ENCODE measurements at regions not wholly inside any gene's neighbourhood (a gene's known extent, or its start where the extent isn't known, plus 50 kb on each side); places are given as distances from the start of the nearest gene placed in this dataset.
"Not testable (repeated sequence)": the region's sequence is repeated elsewhere in the genome, so short reads cannot be mapped to it uniquely, and the experiment has no call there.

GRCh38 chr3:150300388-150300787 is 107.7 kb upstream of the TSC22D2 start:
- DNase-seq = no peak

- DNase-seq = no peak
Observed at GRCh38 chr3:150299201-150299600, 108.9 kb upstream of the TSC22D2 start.

GRCh38 chr3:150296966-150297365 is 111.1 kb upstream of the TSC22D2 start:
- DNase-seq = no peak

GRCh38 chr3:150296123-150296735 is 111.9 kb upstream of the TSC22D2 start:
- no peak for DNase-seq

- DNase-seq = no peak
Observed at GRCh38 chr3:150293401-150294001, 114.6 kb upstream of the TSC22D2 start.

GRCh38 chr3:150292891-150293290 is 115.2 kb upstream of the TSC22D2 start:
- no peak for DNase-seq

- no peak for DNase-seq
Observed at GRCh38 chr3:150291515-150291914, 116.6 kb upstream of the TSC22D2 start.

GRCh38 chr3:150286390-150287147 is 121.5 kb upstream of the TSC22D2 start:
- DNase-seq = peak; percentile 49

- no peak for DNase-seq
Observed at GRCh38 chr3:150285601-150286000, 122.5 kb upstream of the TSC22D2 start.

GRCh38 chr3:150278843-150279381 is 129.2 kb upstream of the TSC22D2 start:
- DNase-seq = peak; percentile 50

GRCh38 chr3:150278195-150278594 is 129.9 kb upstream of the TSC22D2 start:
- DNase-seq = no peak

GRCh38 chr3:150277444-150277843 is 130.7 kb upstream of the TSC22D2 start:
- no peak for DNase-seq

- no peak for DNase-seq
Observed at GRCh38 chr3:150275941-150276340, 132.2 kb upstream of the TSC22D2 start.

GRCh38 chr3:150274372-150274771 is 133.7 kb upstream of the TSC22D2 start:
- DNase-seq = no peak

GRCh38 chr3:150273396-150273795 is 134.7 kb upstream of the TSC22D2 start:
- DNase-seq = no peak

GRCh38 chr3:150271591-150271960 is 136.5 kb upstream of the TSC22D2 start:
- DNase-seq = no peak

- no peak for DNase-seq
Observed at GRCh38 chr3:150270883-150271590, 137.1 kb upstream of the TSC22D2 start.

GRCh38 chr3:150270444-150270843 is 137.7 kb upstream of the TSC22D2 start:
- DNase-seq = not testable (repeated sequence)

- DNase-seq = no peak
Observed at GRCh38 chr3:150269526-150269925, 138.6 kb upstream of the TSC22D2 start.

GRCh38 chr3:150268426-150269391 is 139.4 kb upstream of the TSC22D2 start:
- peak; percentile 57 for DNase-seq

- no peak for DNase-seq
Observed at GRCh38 chr3:150267288-150267687, 140.8 kb upstream of the TSC22D2 start.

GRCh38 chr3:150265305-150265704 is 142.8 kb upstream of the TSC22D2 start:
- DNase-seq = no peak
